GM19025 (cell line): ENCODE measurements at regions not wholly inside any gene's neighbourhood (a gene's known extent, or its start where the extent isn't known, plus 50 kb on each side); places are given as distances from the start of the nearest gene placed in this dataset.

Experiments used
- ATAC-seq: cut with Tn5 transposase; IDR thresholded peaks from one replicate; pipeline ENCODE4 v1.9.1; 2021; ENCODE audit warnings: mild to moderate bottlenecking, low read depth, moderate library complexity; ENCODE audit not compliant: unreplicated experiment

- no peak for ATAC-seq
Observed at GRCh38 chr3:137061186-137061585, 103.4 kb downstream of the IL20RB start.

GRCh38 chr3:137062250-137062649, 104.5 kb downstream of the IL20RB start:
- peak; percentile 70 for ATAC-seq

GRCh38 chr3:137065381-137065780, 107.6 kb downstream of the IL20RB start:
- ATAC-seq, result no peak

GRCh38 chr3:137066092-137066491, 108.3 kb downstream of the IL20RB start:
- ATAC-seq, result no peak

GRCh38 chr3:137071104-137071503, 113.3 kb downstream of the IL20RB start:
- no peak for ATAC-seq

GRCh38 chr3:137075020-137075419, 117.2 kb downstream of the IL20RB start:
- ATAC-seq, result no peak

- no peak for ATAC-seq
Observed at GRCh38 chr3:137078040-137078439, 120.3 kb downstream of the IL20RB start.

- no peak for ATAC-seq
Observed at GRCh38 chr3:137079571-137079970, 121.8 kb downstream of the IL20RB start.

- no peak for ATAC-seq
Observed at GRCh38 chr3:137081711-137082110, 123.9 kb downstream of the IL20RB start.

GRCh38 chr3:137082763-137083162, 125.0 kb downstream of the IL20RB start:
- ATAC-seq, result no peak

- no peak for ATAC-seq
Observed at GRCh38 chr3:137083332-137083731, 125.5 kb downstream of the IL20RB start.

- ATAC-seq, result no peak
Observed at GRCh38 chr3:137084586-137084985, 126.8 kb downstream of the IL20RB start.

- ATAC-seq, result no peak
Observed at GRCh38 chr3:137097386-137097785, 139.6 kb downstream of the IL20RB start.

GRCh38 chr3:137097852-137098251, 140.1 kb downstream of the IL20RB start:
- ATAC-seq, result no peak

- ATAC-seq, result no peak
Observed at GRCh38 chr3:137099364-137100219, 141.8 kb downstream of the IL20RB start.

- ATAC-seq, result no peak
Observed at GRCh38 chr3:137100326-137100725, 142.5 kb downstream of the IL20RB start.

- no peak for ATAC-seq
Observed at GRCh38 chr3:137103739-137104138, 146.0 kb downstream of the IL20RB start.

GRCh38 chr3:137105277-137105977, 147.6 kb downstream of the IL20RB start:
- ATAC-seq, result no peak

- no peak for ATAC-seq
Observed at GRCh38 chr3:137106612-137107240, 148.9 kb downstream of the IL20RB start.

- no peak for ATAC-seq
Observed at GRCh38 chr3:137108699-137109440, 151.1 kb downstream of the IL20RB start.
